OCI-LY1 (cell line): ENCODE measurements at regions not wholly inside any gene's neighbourhood (a gene's known extent, or its start where the extent isn't known, plus 50 kb on each side); places are given as distances from the start of the nearest gene placed in this dataset.

Experiments
- EZH2 ChIP-seq: fragments of 200-600 bp; sonication (generic), shearing (Covaris generic); IDR thresholded peaks from 2 replicates; pipeline ENCODE4 v1.8.0; 2017; ENCODE audit warnings: borderline replicate concordance, mixed run types, mild to moderate bottlenecking, antibody characterized with exemption, low read length, moderate library complexity, mixed read lengths
- TF ChIP-seq, protein P1 (sequence below): fragments of 200-600 bp; sonication (generic), shearing (Covaris generic); IDR thresholded peaks from 2 replicates; pipeline ENCODE4 v1.5.1; 2017; ENCODE audit warnings: mild to moderate bottlenecking, antibody characterized with exemption, low read length, moderate library complexity, mixed read lengths

DNA sequence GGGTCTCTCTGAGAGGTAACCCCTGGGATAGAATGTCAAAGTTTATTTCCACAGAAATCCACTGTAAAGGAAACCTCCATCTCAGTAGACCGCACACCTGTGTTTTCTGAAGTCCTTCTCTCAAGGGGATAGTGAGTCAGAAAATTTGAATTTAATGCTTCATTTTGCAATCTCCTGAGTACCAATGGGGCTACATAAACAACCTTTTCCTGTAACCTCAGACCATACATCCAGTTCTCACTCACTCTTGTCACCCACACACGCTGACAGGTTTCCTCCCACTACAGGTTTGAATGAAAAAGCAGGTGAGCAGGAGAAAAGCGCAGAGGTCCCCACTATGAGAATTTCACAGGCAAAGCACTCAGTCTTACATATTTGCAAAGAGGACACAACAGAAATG lies 165.3 kb upstream of the MCTP2 start:
- TF ChIP-seq, protein P1, sequence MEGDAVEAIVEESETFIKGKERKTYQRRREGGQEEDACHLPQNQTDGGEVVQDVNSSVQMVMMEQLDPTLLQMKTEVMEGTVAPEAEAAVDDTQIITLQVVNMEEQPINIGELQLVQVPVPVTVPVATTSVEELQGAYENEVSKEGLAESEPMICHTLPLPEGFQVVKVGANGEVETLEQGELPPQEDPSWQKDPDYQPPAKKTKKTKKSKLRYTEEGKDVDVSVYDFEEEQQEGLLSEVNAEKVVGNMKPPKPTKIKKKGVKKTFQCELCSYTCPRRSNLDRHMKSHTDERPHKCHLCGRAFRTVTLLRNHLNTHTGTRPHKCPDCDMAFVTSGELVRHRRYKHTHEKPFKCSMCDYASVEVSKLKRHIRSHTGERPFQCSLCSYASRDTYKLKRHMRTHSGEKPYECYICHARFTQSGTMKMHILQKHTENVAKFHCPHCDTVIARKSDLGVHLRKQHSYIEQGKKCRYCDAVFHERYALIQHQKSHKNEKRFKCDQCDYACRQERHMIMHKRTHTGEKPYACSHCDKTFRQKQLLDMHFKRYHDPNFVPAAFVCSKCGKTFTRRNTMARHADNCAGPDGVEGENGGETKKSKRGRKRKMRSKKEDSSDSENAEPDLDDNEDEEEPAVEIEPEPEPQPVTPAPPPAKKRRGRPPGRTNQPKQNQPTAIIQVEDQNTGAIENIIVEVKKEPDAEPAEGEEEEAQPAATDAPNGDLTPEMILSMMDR: no peak
- no peak for TF ChIP-seq EZH2
